HG03469 (cell line): ENCODE measurements at regions not wholly inside any gene's neighbourhood (a gene's known extent, or its start where the extent isn't known, plus 50 kb on each side); places are given as distances from the start of the nearest gene placed in this dataset.
"Not testable (repeated sequence)": the region's sequence is repeated elsewhere in the genome, so short reads cannot be mapped to it uniquely, and the experiment has no call there.

Source experiments
- ATAC-seq: cut with Tn5 transposase; IDR thresholded peaks from one replicate; pipeline ENCODE4 v1.9.1; 2021; ENCODE audit warnings: mild to moderate bottlenecking, moderate library complexity, moderate number of reproducible peaks; ENCODE audit not compliant: unreplicated experiment

DNA sequence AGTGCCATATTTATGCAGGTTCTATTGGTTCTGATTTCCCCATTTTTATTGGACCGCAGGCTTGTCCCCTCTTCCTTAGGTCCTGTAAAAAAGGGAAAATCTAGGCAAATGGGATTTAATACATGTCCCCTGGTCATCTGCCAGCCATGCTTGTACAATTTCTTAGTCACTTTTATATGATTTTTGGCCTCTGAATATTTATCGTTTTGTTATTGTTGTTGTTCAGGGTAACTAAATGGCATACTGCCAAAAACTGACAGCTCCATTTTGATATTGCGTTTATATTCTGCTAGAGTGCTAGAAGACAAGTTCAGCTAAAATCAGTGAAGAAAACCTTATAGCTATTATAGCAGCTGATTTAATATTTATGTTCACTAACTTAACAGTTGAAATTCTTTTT is 770.2 kb upstream of the FAM174A start:
- ATAC-seq: no peak

DNA sequence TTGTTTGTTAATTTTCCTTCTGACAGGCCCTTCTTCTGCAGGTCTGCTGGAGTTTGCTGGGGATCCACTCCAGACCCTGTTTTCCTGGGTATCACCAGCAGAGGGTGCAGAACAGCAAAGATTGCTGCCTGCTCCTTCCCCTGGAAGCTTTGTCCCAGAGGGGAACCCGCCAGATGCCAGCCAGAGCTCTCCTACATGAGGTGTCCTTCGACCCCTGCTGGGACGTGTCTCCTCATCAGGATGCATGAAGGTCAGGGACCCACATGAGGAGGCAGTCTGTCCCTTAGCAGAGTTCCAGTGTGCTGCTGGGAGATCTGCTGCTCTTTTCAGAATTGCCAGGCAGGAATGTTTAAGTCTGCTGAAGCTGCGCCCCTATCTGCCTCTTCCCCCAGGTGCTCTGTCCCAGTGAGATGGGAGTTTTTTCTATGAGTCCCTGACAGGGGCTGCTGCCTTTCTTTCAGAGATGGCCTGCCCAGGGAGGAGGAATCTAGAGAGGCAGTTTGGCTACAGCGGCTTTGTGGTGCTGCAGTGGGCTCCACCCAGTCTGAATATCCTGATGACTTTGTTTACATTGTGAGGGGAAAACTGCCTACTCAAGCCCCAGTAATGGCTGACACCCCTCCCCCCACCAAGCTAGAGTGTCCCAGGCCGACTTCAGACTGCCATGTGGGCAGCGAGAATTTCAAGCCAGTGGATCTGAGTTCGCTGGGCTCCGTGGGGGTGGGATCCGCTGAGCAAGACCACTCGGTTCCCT is 772.0 kb upstream of the FAM174A start:
- ATAC-seq: no peak

DNA sequence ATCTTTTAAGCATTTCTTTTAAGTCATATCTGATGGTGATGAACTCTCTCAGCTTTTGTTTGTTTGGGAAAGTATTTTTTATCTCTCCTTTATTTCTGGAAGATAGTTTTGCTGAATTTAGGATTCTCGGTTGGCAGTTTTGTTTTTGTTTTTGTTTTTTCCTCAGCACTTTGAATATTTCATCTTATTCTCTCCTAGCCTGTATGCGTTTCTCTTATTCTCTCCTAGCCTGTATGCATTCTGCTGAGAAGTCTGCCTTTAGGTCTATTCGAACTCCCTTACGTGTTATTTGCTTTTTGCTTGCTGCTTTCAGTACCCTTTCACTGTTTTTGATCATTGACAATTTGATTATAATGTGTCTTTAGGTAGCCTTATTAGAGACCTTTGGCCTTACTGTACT is 787.8 kb upstream of the FAM174A start:
- no peak for ATAC-seq

DNA sequence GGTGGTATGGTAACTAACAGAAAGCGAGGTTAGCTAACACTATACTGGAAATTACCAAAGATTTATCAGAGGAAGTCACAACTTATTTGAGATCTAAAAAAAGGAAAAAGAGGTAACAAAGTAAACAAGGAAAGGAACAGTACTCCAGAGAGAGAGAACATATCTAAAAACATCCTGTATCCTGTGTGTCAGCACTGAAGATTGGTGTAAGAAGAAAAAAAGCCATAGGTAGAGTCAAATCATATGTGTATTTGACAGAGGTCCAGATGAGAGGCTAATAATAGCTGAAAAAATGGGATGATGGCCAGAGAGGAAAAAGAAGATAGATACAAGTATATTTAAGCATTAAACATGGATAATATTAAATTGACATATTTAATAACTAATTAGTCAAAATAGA is 802.0 kb upstream of the FAM174A start:
- ATAC-seq: not testable (repeated sequence)

DNA sequence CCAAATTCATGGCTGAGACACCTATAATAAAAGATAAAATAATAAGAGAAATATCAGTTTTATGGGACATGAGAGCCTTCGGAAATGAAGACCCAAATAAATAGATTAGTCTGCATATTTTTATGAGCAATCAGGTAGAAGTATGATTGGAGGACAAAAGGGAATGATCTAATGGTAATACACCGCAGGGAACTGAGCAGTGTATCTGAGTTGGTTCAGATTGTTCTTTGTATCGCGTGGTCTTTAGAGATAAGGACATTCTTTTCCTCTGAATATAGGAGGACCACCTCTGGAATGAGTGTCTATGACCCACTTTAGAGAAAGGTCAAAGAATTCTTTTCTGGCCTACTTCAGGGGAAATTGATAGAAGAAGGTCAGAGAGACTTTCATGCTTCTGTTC is 801.8 kb upstream of the CHD1 start:
- ATAC-seq: not testable (repeated sequence)

DNA sequence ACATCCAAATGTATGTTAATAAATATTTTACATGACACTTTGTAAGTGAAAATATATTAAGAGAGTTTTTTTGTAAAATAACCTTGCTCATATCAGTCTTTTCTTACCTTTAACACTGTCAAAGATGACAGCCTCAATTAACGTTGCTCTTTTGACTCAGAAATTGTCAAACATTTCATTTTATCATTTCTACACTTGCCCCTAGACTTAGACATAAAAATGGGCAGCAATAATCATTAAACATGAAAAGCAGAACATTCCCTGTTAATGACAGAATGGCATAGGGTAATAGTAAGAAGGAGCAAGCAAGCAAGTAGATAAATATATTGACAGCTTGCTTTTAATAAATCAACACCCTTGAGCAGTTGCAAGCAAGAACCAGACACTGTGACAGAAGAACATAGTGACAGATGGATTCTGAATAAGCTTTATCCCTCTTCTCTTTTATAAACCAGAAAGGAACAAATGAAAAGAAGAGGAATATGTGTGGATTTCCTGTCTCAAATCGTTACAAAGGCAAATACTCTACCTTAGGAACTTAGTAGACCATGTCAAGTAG is 796.0 kb upstream of the CHD1 start:
- no peak for ATAC-seq

DNA sequence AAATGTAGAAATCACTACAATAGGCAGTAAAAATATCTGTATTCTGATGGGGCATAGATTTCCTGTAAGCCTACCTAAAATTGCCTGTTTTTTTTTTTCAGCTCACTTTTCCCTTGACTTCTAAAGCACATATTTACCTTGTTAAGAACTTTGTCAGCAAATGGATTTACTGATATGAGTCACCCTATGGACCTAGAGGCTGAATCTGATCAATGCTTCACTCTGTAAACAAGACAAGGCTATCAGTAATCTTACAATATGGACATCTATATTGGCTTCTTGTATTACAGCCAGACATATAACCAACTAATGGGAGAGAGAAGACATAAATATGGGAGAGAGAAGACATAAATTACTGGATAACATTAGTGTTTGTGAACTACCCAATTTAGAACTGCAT is 792.7 kb upstream of the CHD1 start:
- no peak for ATAC-seq

DNA sequence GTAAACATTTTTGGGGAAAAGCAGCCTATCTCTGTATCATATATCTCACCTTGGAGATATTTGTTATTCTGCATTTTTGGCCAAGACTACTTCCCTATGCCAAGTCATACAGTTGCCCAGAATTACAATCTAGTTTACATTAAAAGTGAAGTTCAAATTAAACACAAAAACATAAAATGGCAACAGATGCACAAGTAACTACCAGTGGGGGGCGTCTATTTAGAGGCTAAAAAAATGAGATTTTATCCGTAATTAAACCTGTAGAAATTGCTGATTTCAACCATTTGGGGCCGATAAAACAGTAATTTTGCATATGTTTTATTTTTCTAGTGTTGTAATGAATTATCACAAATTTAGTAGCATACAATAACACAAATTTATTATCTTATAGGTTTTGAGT is 787.1 kb upstream of the CHD1 start:
- ATAC-seq: no peak

DNA sequence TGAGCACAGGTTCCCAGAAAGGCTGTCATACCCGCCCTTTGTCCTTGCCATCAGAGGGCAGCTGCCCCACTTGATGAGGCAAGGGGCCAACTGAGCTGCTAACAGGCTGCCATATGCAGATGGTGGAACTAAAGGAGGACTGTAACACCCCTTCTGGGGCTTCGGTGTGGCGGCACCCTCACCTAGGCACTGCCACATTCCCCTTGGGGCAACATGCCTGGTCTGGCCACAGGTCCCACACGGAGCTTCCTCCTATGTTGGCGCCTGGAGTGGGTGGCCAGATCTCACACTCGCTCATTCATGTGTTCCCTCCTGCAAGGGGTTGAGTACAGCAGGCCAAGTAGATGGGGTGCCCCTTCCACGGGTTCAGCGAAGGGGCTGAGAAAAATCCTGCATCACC is 777.4 kb upstream of the CHD1 start:
- ATAC-seq: no peak

DNA sequence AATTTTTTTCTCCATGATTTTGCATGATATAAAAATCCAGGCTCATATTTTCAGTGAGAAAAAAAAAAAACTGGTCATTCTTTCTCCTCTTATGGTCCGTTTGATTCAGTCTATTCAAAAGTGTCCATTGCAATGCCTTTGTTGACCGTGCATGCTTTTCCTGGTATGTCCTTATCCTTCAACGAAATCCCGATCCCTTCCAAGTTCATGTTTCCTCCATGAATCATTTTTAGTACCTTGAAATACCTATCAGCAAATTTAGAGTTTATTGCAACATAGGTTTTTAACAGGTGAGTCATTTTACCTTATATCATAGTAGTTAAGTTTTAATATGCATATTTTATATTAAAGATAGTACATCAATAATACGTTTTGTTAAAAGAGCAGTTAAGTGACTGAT is 773.8 kb upstream of the CHD1 start:
- ATAC-seq: no peak

DNA sequence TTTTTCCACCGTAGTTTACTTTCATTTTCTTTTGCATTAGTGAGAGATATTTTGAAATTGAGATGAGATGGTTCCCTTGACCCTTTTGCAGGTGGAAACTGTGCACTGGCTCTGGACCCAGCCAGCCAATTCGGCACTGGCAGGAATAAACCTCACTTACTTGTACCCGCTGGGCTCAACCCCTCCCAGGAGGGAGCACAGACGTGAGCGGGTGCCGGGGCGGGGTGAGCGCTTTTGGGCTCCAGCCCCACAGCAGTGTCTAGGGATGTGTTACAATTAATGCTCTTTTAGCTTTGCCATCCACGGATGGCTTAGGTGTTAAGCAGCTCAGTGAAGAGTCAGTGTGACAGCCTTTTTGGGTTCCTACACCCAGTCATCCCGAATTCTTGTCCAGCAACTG is 766.1 kb upstream of the CHD1 start:
- no peak for ATAC-seq

DNA sequence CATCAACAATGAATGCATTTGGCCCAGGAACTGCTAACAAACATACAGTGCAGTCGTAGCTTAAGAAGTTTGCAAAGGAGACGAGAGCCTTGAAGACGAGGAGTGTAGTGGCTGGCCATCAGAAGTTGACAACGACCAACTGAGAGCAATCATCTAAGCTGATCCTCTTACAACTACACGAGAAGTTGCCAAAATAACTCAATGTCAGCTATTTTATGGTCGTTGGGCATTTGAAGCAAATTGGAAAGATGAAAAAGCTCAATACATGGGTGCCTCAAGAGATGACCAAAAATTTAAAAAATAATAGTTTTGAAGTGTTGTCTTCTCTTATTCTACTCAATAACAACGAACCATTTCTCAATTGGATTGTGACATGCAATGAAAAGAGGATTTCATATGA is 757.7 kb upstream of the CHD1 start:
- no peak for ATAC-seq

DNA sequence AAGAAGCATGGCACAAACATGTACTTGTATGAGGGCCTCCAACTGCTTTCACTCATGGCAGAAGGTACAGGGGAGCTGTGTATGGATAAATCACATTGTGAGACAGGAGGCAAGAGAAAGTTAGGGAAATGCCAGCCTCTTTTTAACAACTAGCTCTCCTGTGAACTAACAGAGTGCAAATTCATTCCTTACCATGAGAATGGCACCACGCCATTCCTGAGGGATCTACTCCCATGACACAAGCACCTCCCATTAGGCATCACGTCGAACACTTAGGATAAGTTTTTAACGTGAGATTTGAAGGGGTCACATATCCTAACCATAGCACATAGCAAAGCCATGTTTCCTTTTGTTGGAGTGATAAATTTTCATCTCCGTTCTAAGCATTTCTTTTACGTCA is 747.2 kb upstream of the CHD1 start:
- no peak for ATAC-seq

DNA sequence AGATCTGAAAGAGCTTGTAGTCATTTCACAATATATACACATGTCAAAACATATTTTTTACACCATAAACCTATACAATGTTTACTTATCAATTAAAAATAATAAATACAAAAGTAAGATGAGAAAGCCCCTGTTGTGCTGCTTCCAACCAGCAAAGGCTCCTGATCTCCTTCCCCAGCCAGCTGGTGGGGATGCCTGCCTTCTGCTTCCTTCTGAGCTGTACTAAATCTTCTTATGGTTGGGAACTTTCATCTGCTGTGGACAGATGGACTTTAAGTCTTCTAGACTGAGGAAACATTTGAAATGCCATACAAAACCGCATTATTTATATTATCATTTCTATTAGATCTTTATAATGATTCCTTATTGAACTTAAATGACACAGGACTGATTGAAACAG is 745.3 kb upstream of the CHD1 start:
- ATAC-seq: no peak

DNA sequence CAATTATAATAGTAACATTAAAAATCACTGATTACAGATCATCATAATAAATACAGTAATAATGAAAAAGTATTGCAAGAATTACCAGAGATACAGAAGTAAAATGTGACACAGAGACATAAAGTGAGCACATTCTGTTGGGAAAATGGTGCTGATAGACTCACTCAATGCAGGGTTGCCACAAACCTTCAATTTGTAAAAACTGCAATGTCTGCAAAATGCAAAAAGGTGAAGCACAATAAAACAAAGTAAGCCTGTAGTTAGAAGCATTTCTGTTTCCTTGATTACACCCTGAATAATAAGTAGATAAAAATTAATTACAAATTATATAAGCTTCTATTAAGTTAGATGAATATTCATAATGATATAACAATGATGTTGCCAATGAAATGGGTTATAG is 736.2 kb upstream of the CHD1 start:
- no peak for ATAC-seq

DNA sequence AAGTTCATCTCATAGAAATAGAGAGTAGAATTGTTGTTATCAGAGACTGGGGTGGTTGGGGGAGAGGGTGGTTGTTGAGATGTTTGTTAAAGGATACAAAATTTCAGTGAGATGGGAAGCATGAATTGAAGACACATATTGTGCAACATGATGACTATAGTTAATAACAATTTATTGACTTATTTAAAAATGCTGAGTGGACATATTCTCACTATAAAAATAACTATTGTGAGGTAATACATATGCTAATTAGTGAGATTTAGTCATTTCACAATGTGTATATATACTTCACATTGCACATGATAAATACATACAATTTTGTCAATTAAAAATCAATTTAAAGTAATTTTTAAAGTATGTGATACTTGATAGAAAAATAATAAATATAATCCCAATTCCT is 722.5 kb upstream of the CHD1 start:
- ATAC-seq: no peak

DNA sequence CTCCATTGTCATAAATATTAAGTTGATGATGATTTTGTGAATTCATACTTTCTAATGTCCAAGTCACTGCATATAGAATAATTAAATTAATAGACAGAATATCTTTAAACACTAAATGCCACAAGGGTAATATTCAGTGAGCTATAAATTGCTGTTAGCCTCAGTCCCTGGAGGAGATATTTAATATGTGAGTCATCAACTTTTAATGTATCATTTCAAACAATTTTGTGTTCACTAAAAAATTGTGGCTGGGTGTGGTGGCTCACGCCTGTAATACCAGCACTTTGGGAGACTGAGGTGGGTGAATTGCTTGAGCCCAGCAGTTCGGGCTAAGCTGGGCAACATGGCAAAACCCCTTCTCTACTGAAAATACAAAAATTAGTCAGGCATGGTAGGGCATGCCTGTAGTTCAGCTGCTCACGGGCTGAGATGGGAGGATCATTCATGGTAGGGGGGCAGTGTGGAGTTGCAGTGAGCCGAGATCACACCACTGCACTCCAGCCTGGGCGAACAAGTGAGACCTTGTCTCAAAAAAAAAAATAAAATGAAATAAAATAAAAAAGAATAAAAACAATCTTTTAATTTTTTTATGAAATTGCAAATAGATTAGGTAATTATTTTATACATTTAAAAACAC is 717.3 kb upstream of the CHD1 start:
- no peak for ATAC-seq

DNA sequence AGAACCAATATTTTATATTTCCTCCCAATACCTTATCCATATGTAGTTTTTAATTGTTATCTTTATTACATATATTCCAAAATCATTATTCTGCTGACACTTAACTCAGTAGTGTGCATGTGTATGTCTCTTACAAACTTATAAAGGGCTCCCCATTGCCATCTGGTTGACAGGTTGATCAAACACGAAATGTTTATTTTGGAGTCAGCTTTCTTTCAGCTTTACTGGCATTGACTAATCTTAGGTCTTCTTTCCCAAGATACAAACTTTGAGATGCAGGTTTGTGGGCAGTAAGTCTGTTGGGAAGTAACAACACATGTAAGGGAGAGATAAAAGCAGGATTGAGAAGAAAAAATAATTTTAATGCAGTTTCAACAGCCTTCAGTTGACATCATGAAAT is 716.0 kb upstream of the CHD1 start:
- no peak for ATAC-seq

DNA sequence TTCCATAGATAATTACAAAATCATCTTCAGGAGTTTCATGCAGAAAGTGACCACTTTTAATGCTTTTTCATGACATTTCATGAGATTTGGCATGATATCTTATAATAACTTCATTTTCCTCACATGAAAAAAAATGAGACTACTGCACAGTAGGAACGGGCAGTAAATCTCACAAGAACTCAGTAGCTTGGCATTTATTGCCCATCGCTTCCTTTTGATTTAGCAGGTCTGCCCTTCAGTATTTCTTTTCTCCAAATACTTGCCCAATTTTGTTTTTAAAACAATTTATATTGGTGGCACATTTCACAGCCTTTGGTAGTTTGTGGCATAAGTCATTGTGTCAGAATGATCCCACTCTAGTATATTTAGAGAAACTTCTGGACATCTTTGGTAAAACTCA is 711.8 kb upstream of the CHD1 start:
- ATAC-seq: no peak

DNA sequence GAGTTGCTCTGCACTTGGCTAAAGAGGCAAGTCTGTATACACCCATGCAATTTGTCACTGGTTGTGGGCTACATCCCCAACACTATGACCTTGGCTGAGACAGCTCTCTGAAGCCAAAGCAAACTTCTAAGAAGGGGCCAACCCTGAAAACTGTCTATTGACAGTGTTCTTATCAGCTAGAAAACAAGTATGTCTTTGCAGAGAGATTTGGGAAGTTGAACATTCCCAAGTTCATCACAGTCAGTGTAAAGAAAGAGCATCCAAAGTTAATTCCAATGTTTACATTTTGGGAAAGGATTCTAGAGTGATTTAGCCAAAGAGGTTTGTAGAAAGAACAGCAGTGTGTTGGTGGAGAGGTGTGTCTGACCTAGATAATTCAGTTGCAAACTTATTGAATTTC is 711.1 kb upstream of the CHD1 start:
- no peak for ATAC-seq

DNA sequence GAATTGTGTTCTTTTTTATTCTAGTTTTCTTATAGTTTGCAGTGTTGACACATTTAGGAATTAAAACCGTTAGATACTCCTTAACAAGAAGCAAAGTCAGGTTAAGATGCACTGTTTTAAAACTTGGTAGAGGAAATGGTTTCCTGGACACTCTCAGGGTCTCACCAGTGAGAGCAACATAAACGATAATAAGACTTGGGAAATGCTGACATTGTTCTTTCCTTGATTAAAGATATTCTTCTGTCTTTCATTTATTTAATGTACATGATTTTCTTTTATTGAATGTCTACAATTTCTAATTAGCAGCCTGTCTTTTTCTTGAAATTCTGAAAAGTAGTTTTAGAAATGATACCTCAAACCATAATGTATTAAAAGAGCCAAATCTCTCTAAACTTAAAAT is 707.9 kb upstream of the CHD1 start:
- no peak for ATAC-seq
